ENCODE measurements at regions not wholly inside any gene's neighbourhood (a gene's known extent, or its start where the extent isn't known, plus 50 kb on each side); places are given as distances from the start of the nearest gene placed in this dataset.
A peak's percentile ranks its signal among the peaks of the same experiment; 100 is the strongest.

DNA sequence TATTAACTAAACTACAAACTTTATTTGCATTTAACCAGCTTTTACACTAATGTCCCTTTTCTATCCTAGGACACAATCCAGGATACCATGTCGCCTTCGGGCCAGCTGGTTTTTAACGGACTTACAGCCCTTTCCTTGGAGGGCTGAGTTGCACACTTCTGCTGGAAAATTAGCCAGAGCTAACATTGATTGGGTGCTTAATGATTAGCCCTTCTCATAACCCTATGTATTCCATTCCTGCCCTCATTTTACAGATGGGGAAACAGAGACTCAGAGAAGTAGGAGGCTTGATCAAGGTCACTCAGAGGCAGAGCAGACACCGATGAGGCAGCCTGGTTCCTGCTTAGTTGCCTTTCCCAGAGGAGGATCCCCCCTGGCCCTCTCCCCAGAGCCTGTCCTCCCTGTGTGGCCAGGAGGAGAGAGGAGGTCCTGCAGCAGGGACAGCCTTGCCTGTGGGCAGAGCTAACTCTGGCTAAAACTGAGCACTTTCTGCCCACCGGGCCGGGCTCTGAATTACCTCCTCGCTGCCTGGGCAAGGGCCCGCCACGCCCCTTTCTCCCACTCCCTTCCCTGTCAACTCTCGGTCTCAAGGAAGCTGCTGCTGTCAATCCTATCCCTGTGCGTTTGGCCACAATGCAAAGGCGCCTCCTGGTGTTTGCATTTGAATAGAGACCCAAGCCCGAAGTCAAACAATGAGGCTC, 59.6 kb upstream of the PAX6 start:
- DNase-seq (peak; percentile 30 to 59 (median 55)), ATAC-seq (peak; percentile 72 to 85 (median 80))
- WGBS (ENCODE audit: insufficient coverage, low coverage, low lambda C conversion rate, missing lambda C conversion rate) = 17% methylated on average over 13 of the region's 13 CpGs
- peaks cover 0 to 16% (median 3%) of the 10 kb centered on the region in 4 donors for H3K4me1 ChIP-seq
- no peaks in the 10 kb centered on the region for H3K36me3 ChIP-seq
- H3K4me3 ChIP-seq = peak overlapping the region in 1 of 3 donors; percentile 23
- intact Hi-C loops (cut with DNase I) = no loop called here
- H3K27ac ChIP-seq = no peak overlapping the region
- H3K9me3 ChIP-seq = no peaks in the 10 kb centered on the region
- TF ChIP-seq CTCF (IDR thresholded peaks at IDR 0.05) = peak; percentile 36 to 60 (median 50)
- TF ChIP-seq POLR2A (IDR thresholded peaks at IDR 0.05) = no peak
- H3K27me3 ChIP-seq = no peaks in the 10 kb centered on the region

DNA sequence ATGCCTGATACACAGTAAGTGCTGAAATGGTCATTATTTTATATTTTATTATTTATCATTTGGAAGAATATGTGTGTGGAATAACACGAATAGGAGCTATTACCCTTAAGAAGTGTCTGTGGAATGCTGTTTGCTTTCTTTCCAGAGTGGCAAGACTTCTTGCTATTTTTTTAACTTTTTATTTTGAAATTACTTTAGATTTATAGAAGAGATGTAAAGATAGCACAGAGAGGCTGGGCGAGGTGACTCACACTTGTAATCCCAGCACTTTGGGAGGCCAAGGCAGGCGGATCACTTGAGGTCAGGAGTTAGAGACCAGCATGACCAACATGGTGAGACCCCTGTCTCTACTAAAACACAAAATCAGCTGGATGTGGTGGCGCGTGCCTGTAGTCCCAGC, 58.9 kb upstream of the PAX6 start:
- WGBS (ENCODE audit: insufficient coverage, low coverage, low lambda C conversion rate, missing lambda C conversion rate) = 76% methylated on average over 3 of the region's 5 CpGs
- Histone ChIP-seq H3K4me3 (no peak overlapping the region), H3K36me3 (no peaks in the 10 kb centered on the region), H3K27me3 (no peaks in the 10 kb centered on the region), H3K4me1 (peaks cover 0 to 16% (median 3%) of the 10 kb centered on the region in 4 donors), H3K27ac (no peak overlapping the region), H3K9me3 (no peaks in the 10 kb centered on the region)
- ATAC-seq (no peak), DNase-seq (no peak)
- TF ChIP-seq POLR2A (IDR thresholded peaks at IDR 0.05) = no peak
- no peak for TF ChIP-seq CTCF (IDR thresholded peaks at IDR 0.05)
- intact Hi-C loops (cut with DNase I) = no loop called here

DNA sequence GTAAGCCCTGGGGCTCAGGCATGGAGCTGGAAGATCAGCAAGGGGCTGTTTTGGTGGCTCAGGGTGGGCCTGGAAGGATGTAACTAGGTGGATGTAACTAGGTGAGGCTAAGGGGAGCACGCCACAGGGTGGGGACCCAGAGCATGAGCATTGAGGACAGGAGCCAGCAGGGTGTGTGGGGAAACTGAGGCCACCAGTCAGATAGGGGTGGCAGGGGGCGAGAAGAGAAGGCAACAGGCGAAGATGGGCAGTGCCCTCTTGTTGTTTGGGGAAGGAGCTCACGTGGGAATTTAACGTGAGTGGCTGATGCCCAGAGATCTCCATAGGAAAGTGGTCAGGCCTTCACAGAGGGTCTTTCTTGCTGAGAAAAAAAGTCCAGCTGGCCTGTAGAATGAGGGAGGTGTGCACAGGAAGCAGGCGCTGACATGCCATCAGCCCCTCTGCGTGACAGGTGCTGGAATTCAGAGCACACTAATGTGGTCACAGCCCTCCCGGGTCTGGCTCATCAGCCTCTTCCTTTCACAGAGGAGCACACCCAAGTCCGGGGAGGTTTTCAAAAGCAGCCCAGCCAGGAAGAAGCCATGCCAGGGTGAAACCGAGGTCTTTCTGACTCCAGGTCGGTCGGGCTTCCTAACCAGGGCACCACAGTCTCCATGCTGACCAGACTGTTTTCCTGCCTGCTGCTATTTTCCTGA, 54.6 kb upstream of the PAX6 start:
- Histone ChIP-seq H3K4me1 (peaks cover 0 to 4% (median under 1%) of the 10 kb centered on the region in 4 donors), H3K9me3 (no peaks in the 10 kb centered on the region), H3K4me3 (no peak overlapping the region), H3K27me3 (no peaks in the 10 kb centered on the region), H3K36me3 (no peaks in the 10 kb centered on the region), H3K27ac (no peak overlapping the region)
- WGBS (ENCODE audit: insufficient coverage, low coverage, low lambda C conversion rate, missing lambda C conversion rate) = 81% methylated on average over 8 of the region's 12 CpGs
- intact Hi-C loops (cut with DNase I) = no loop called here
- DNase-seq (no peak), ATAC-seq (no peak)
- no peak for TF ChIP-seq POLR2A (IDR thresholded peaks at IDR 0.05)

DNA sequence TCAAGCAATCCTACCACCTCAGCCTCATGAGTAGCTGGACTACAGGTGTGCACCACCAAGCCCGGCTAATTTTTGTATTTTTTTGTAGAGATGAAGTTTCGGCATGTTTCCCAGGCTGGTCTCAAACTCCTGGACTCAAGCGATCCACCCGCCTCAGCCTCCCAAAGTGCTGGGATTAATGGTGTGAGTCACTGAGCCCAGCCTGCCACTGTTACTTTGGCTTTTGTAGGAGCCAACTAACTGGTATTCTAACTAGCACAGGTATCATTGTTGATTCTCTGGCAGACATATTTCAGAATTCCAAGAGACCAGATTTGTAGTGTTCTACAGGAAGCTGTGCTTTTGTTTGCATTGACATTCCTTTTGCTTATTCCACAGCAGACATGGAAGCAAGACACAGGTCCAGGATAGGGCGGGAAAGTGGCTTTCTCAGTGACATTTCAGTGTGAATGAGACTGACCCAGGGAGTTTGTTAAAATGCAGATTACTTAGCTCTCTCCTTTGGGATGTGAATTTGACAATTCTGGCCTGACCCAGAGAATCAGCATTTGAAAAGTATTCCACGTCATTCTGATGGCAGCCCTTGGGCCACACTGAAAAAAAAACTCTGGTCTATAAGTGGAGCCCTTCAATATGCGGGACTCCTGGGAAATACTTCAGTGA, 52.2 kb upstream of the PAX6 start:
- Histone ChIP-seq H3K4me3 (no peak overlapping the region), H3K27me3 (no peaks in the 10 kb centered on the region), H3K27ac (no peak overlapping the region), H3K36me3 (no peaks in the 10 kb centered on the region), H3K4me1 (no peaks in the 10 kb centered on the region), H3K9me3 (no peaks in the 10 kb centered on the region)
- intact Hi-C loops (cut with DNase I) = no loop called here
- TF ChIP-seq POLR2A (IDR thresholded peaks at IDR 0.05) (no peak), CTCF (IDR thresholded peaks at IDR 0.05) (no peak)
- 69% methylated on average over 7 of the region's 7 CpGs for WGBS (ENCODE audit: insufficient coverage, low coverage, low lambda C conversion rate, missing lambda C conversion rate)
- ATAC-seq (no peak), DNase-seq (no peak)

- Histone ChIP-seq H3K27me3 (no peaks in the 10 kb centered on the region), H3K27ac (no peak overlapping the region), H3K36me3 (no peaks in the 10 kb centered on the region), H3K4me3 (no peak overlapping the region), H3K4me1 (no peaks in the 10 kb centered on the region), H3K9me3 (no peaks in the 10 kb centered on the region)
- 43% methylated on average over 1 of the region's 3 CpGs for WGBS (ENCODE audit: insufficient coverage, low coverage, low lambda C conversion rate, missing lambda C conversion rate)
- ATAC-seq (no peak), DNase-seq (no peak)
- TF ChIP-seq POLR2A (IDR thresholded peaks at IDR 0.05) (no peak), CTCF (IDR thresholded peaks at IDR 0.05) (no peak)
- intact Hi-C loops (cut with DNase I) = no loop called here
Measured at GRCh38 chr11:31861011-31861410, 49.9 kb upstream of the PAX6 start.
